Gastroesophageal sphincter (tissue), 3 donors: ENCODE measurements at regions not wholly inside any gene's neighbourhood (a gene's known extent, or its start where the extent isn't known, plus 50 kb on each side); places are given as distances from the start of the nearest gene placed in this dataset.

Experiments used
- POLR2A ChIP-seq, 2 donors: fragments of 450-650 bp; IDR thresholded peaks; one replicate each; pipeline ENCODE4 v1.6.1; 2017; ENCODE audit warnings: antibody characterized with exemption in 2 of 2, mild to moderate bottlenecking in 2 of 2, moderate library complexity in 1 of 2
- POLR2AphosphoS5 ChIP-seq: sonication (generic); formaldehyde crosslinking; IDR thresholded peaks from one replicate; pipeline ENCODE4 v1.6.1; 2017; ENCODE audit warnings: antibody characterized with exemption
- TF ChIP-seq, protein P1 (sequence below), 4 experiments: fragments of 200-600 bp in 2 of 4; fragments of 450-650 bp in 2 of 4; sonication (generic) in 1 of 4; IDR thresholded peaks; one replicate each; pipeline ENCODE4 v1.5.1; 2017 to 2019; ENCODE audit warnings: antibody characterized with exemption in 4 of 4, mild to moderate bottlenecking in 2 of 4, moderate library complexity in 2 of 4

GRCh38 chr12:19692091-19692490 is 252.8 kb downstream of the AEBP2 start:
- TF ChIP-seq, protein P1, sequence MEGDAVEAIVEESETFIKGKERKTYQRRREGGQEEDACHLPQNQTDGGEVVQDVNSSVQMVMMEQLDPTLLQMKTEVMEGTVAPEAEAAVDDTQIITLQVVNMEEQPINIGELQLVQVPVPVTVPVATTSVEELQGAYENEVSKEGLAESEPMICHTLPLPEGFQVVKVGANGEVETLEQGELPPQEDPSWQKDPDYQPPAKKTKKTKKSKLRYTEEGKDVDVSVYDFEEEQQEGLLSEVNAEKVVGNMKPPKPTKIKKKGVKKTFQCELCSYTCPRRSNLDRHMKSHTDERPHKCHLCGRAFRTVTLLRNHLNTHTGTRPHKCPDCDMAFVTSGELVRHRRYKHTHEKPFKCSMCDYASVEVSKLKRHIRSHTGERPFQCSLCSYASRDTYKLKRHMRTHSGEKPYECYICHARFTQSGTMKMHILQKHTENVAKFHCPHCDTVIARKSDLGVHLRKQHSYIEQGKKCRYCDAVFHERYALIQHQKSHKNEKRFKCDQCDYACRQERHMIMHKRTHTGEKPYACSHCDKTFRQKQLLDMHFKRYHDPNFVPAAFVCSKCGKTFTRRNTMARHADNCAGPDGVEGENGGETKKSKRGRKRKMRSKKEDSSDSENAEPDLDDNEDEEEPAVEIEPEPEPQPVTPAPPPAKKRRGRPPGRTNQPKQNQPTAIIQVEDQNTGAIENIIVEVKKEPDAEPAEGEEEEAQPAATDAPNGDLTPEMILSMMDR (IDR thresholded peaks at IDR 0.05) = no peak
- TF ChIP-seq POLR2AphosphoS5 (no peak), POLR2A (IDR thresholded peaks at IDR 0.05) (no peak)
